ENCODE measurements at regions not wholly inside any gene's neighbourhood (a gene's known extent, or its start where the extent isn't known, plus 50 kb on each side); places are given as distances from the start of the nearest gene placed in this dataset.

- H3K9ac ChIP-seq (ENCODE audit: control insufficient read depth, insufficient read depth, low read length): no peak overlapping the region
- ChIA-PET CTCF (no interaction called here), RAD21 (ENCODE audit: unreplicated experiment) (no interaction called here), SMC1A (ENCODE audit: uncharacterized antibody, unreplicated experiment) (interaction anchor here (1.5 kb wide), 1 partner anchor 10 kb away, joined by 4 read pairs; no protein-coding TSS in a partner anchor), POLR2A (no interaction called here)
- no peak overlapping the region for H3K27ac ChIP-seq (ENCODE audit: control insufficient read depth, insufficient read depth)
- H3K27me3 ChIP-seq (replicated peaks in 1 of 2; ENCODE audit: control insufficient read depth in 2 of 2, insufficient read depth in 2 of 2, low read length in 1 of 2): no peaks in the 10 kb centered on the region
- no peak overlapping the region for H3K4me2 ChIP-seq (ENCODE audit: control insufficient read depth, insufficient read depth)
- H2AFZ ChIP-seq (ENCODE audit: control insufficient read depth, low read depth, low read length): no peak overlapping the region
- H3K4me1 ChIP-seq (ENCODE audit: control insufficient read depth, insufficient read depth, low read length): no peaks in the 10 kb centered on the region
- no peaks in the 10 kb centered on the region for H3K36me3 ChIP-seq (ENCODE audit: control insufficient read depth in 2 of 2, insufficient read depth in 2 of 2, low read length in 1 of 2)
- FAIRE-seq (no peak), ATAC-seq (no peak), DNase-seq (ENCODE audit: low read depth, low spot score) (no peak)
- no peaks in the 10 kb centered on the region for H4K20me1 ChIP-seq (ENCODE audit: control insufficient read depth, insufficient read depth)
- 38% methylated on average over 3 of the region's 3 CpGs for WGBS (ENCODE audit: insufficient coverage, insufficient replicate concordance, low lambda C conversion rate, missing lambda C conversion rate)
- H3K9me3 ChIP-seq (replicated peaks; ENCODE audit: control insufficient read depth, insufficient read depth, low read length): no peaks in the 10 kb centered on the region; the same call in 2 of the 3 replicates
- no TSS peak for BruUV-seq (replicated peaks)
- intact Hi-C loops (cut with micrococcal nuclease; ENCODE audit: unreplicated experiment): no loop called here
- no peaks in the 10 kb centered on the region for H3K79me2 ChIP-seq (ENCODE audit: control insufficient read depth, insufficient read depth, low read length)
- no peak overlapping the region for H3K4me3 ChIP-seq
- in situ Hi-C loops (cut with MboI): no loop called here
- TF ChIP-seq RAD51 (IDR thresholded peaks at IDR 0.05): no peak
- TF ChIP-seq BRCA1 (IDR thresholded peaks at IDR 0.05; ENCODE audit: low read depth, low read length): no peak
- TF ChIP-seq ZNF217 (IDR thresholded peaks at IDR 0.05): no peak
- no peak for TF ChIP-seq ZNF274 (IDR thresholded peaks at IDR 0.05; ENCODE audit: insufficient read depth, insufficient read length)
- no peak for TF ChIP-seq HDGF (IDR thresholded peaks at IDR 0.05)
- no peak for TF ChIP-seq ATF2 (IDR thresholded peaks at IDR 0.05; ENCODE audit: low read length)
- TF ChIP-seq ZNF592 (IDR thresholded peaks at IDR 0.05): no peak
- no peak for TF ChIP-seq ZBTB40 (IDR thresholded peaks at IDR 0.05; ENCODE audit: borderline replicate concordance)
- TF ChIP-seq FOXM1 (IDR thresholded peaks at IDR 0.05; ENCODE audit: low read depth, low read length): no peak
- no peak for TF ChIP-seq BCLAF1 (IDR thresholded peaks at IDR 0.05)
These were observed 631.7 kb upstream of the GRIA3 start for GRCh38 chrX:122552286-122552800.

Measured in GM12878 (cell line).